ENCODE measurements at regions not wholly inside any gene's neighbourhood (a gene's known extent, or its start where the extent isn't known, plus 50 kb on each side); places are given as distances from the start of the nearest gene placed in this dataset.

- no peak overlapping the region for H3K4me3 ChIP-seq
- DNase-seq (ENCODE audit: low read depth in 1 of 2, low spot score in 1 of 2) (no peak), ATAC-seq (no peak), FAIRE-seq (no peak)
- H3K4me1 ChIP-seq: no peaks in the 10 kb centered on the region
- 74% methylated on average over 3 of the region's 3 CpGs for WGBS (ENCODE audit: missing lambda C conversion rate)
- CTCF ChIA-PET: no interaction called here
- H3K9me3 ChIP-seq: no peaks in the 10 kb centered on the region
- H3K27ac ChIP-seq: no peak overlapping the region
- POLR2A ChIA-PET: no interaction called here
- no peak overlapping the region for H3K4me2 ChIP-seq
- TF ChIP-seq, protein P1, sequence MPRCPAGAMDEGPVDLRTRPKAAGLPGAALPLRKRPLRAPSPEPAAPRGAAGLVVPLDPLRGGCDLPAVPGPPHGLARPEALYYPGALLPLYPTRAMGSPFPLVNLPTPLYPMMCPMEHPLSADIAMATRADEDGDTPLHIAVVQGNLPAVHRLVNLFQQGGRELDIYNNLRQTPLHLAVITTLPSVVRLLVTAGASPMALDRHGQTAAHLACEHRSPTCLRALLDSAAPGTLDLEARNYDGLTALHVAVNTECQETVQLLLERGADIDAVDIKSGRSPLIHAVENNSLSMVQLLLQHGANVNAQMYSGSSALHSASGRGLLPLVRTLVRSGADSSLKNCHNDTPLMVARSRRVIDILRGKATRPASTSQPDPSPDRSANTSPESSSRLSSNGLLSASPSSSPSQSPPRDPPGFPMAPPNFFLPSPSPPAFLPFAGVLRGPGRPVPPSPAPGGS (IDR thresholded peaks at IDR 0.05): no peak
- TF ChIP-seq USF2 (IDR thresholded peaks at IDR 0.05) (no peak), TP53 (CRISPR knock-in tag; IDR thresholded peaks at IDR 0.05) (no peak), FOXS1 (CRISPR knock-in tag; IDR thresholded peaks at IDR 0.05) (no peak), ESRRA (IDR thresholded peaks at IDR 0.05; ENCODE audit: borderline replicate concordance, low read length) (no peak), ELK1 (IDR thresholded peaks at IDR 0.05; ENCODE audit: low read depth, low read length) (no peak), ZC3H11A (IDR thresholded peaks at IDR 0.05) (no peak), SMC3 (IDR thresholded peaks at IDR 0.05) (no peak)
These were observed 451.1 kb upstream of the POU3F3 start for GRCh38 chr2:104402825-104403224.

- WGBS (ENCODE audit: missing lambda C conversion rate): 75% methylated on average over 6 of the region's 6 CpGs
- Histone ChIP-seq H3K4me2 (no peak overlapping the region), H3K9me3 (no peaks in the 10 kb centered on the region), H3K4me3 (no peak overlapping the region), H3K27ac (no peak overlapping the region), H3K4me1 (no peaks in the 10 kb centered on the region)
- DNase-seq (ENCODE audit: low read depth in 1 of 2, low spot score in 1 of 2): no peak
- ChIA-PET POLR2A (no interaction called here), CTCF (no interaction called here)
- TF ChIP-seq CHD2 (IDR thresholded peaks at IDR 0.05; ENCODE audit: low read length, partially characterized antibody) (no peak), GATA3 (IDR thresholded peaks at IDR 0.05; ENCODE audit: borderline replicate concordance) (no peak), ZFP36 (IDR thresholded peaks at IDR 0.05; ENCODE audit: borderline replicate concordance, partially characterized antibody) (no peak), ELK1 (IDR thresholded peaks at IDR 0.05; ENCODE audit: low read depth, low read length) (no peak), REST (IDR thresholded peaks at IDR 0.05) (no peak), ZSCAN20 (CRISPR knock-in tag; IDR thresholded peaks at IDR 0.05) (no peak), MAFK (IDR thresholded peaks at IDR 0.05; ENCODE audit: partially characterized antibody) (no peak), E2F6 (IDR thresholded peaks at IDR 0.05; ENCODE audit: borderline replicate concordance, low read depth) (no peak), RCOR1 (IDR thresholded peaks at IDR 0.05; ENCODE audit: low read depth, low read length) (no peak), EP300 (IDR thresholded peaks at IDR 0.05) (no peak), SMC3 (IDR thresholded peaks at IDR 0.05) (no peak), FOXS1 (CRISPR knock-in tag; IDR thresholded peaks at IDR 0.05) (no peak), NPAS2 (CRISPR knock-in tag; IDR thresholded peaks at IDR 0.05; ENCODE audit: borderline replicate concordance) (no peak), NR3C1 (IDR thresholded peaks at IDR 0.05) (no peak), JUN (IDR thresholded peaks at IDR 0.05) (no peak), ZNF302 (CRISPR knock-in tag; IDR thresholded peaks at IDR 0.05) (no peak), POLR2A (IDR thresholded peaks at IDR 0.05; ENCODE audit: low read length) (no peak), RFX5 (IDR thresholded peaks at IDR 0.05) (no peak), PBX3 (IDR thresholded peaks at IDR 0.05) (no peak)
- ATAC-seq: no peak
- FAIRE-seq: no peak
These were observed 449.4 kb upstream of the POU3F3 start for GRCh38 chr2:104404526-104404925.
